ENCODE measurements at regions not wholly inside any gene's neighbourhood (a gene's known extent, or its start where the extent isn't known, plus 50 kb on each side); places are given as distances from the start of the nearest gene placed in this dataset.

GRCh38 chr4:181418496-181418895 is 824.7 kb upstream of the TENM3 start:
- TF ChIP-seq EP300 (IDR thresholded peaks at IDR 0.05): no peak
- no peak for TF ChIP-seq CTCF (IDR thresholded peaks at IDR 0.05)
- TF ChIP-seq POLR2A (IDR thresholded peaks at IDR 0.05): no peak
